RWPE2 (cell line): ENCODE measurements at regions not wholly inside any gene's neighbourhood (a gene's known extent, or its start where the extent isn't known, plus 50 kb on each side); places are given as distances from the start of the nearest gene placed in this dataset.

Experiments
- ATAC-seq: fragments of 200-7000 bp; cut with Tn5 transposase; 3 replicates; pipeline ENCODE4 v1.9.1; 2021; ENCODE audit warnings: low read depth
- DNase-seq: peaks from one replicate; pipeline ENCODE4 v3.0.0-alpha.2; 2020; ENCODE audit warnings: low spot score
- H3K27ac ChIP-seq: fragments of 450-650 bp; 2 replicates; pipeline ENCODE4 v1.5.1; 2017; ENCODE audit warnings: mild to moderate bottlenecking; ENCODE audit not compliant: poor library complexity, severe bottlenecking
- H3K27me3 ChIP-seq: fragments of 250-450 bp; sonication (Bioruptor Pico); 2 replicates; pipeline ENCODE4 v1.5.1; 2021; ENCODE audit warnings: mild to moderate bottlenecking, moderate library complexity; ENCODE audit not compliant: insufficient read depth, poor library complexity, severe bottlenecking
- H3K36me3 ChIP-seq: fragments of 250-450 bp; sonication (Bioruptor Pico); 2 replicates; pipeline ENCODE4 v1.5.1; 2020; ENCODE audit warnings: low read depth, mild to moderate bottlenecking, moderate library complexity
- H3K4me1 ChIP-seq: fragments of 250-450 bp; sonication (Bioruptor Pico); 2 replicates; pipeline ENCODE4 v1.5.1; 2021; ENCODE audit warnings: mild to moderate bottlenecking, moderate library complexity; ENCODE audit not compliant: insufficient read depth, poor library complexity, severe bottlenecking
- H3K4me3 ChIP-seq: fragments of 250-450 bp; sonication (Bioruptor Pico); 2 replicates; pipeline ENCODE4 v1.5.1; 2021; ENCODE audit warnings: mild to moderate bottlenecking, moderate library complexity; ENCODE audit not compliant: severe bottlenecking
- H3K9me3 ChIP-seq: fragments of 250-450 bp; sonication (Bioruptor Pico); 2 replicates; pipeline ENCODE4 v1.5.1; 2021; ENCODE audit warnings: mild to moderate bottlenecking, moderate library complexity; ENCODE audit not compliant: severe bottlenecking
- CTCF ChIP-seq: fragments of 450-650 bp; IDR thresholded peaks from one replicate; pipeline ENCODE4 v1.5.1; 2017; ENCODE audit warnings: mild to moderate bottlenecking, moderate library complexity; ENCODE audit not compliant: poor library complexity, severe bottlenecking

GRCh38 chr3:88657459-88657858, 450.0 kb upstream of the EPHA3 start:
- Histone ChIP-seq H3K4me3 (no peak overlapping the region), H3K36me3 (no peaks in the 10 kb centered on the region), H3K9me3 (no peaks in the 10 kb centered on the region), H3K27me3 (no peaks in the 10 kb centered on the region), H3K4me1 (no peaks in the 10 kb centered on the region), H3K27ac (no peak overlapping the region)
- TF ChIP-seq CTCF = no peak
- ATAC-seq (no peak), DNase-seq (no peak)

- no peaks in the 10 kb centered on the region for H3K36me3 ChIP-seq
- no peak for TF ChIP-seq CTCF
- no peaks in the 10 kb centered on the region for H3K4me1 ChIP-seq
- no peak overlapping the region for H3K4me3 ChIP-seq
- no peak overlapping the region for H3K27ac ChIP-seq
- no peak for DNase-seq
- H3K27me3 ChIP-seq = no peaks in the 10 kb centered on the region
- ATAC-seq = no peak
- no peaks in the 10 kb centered on the region for H3K9me3 ChIP-seq
Measured at GRCh38 chr3:88661433-88661824, 446.0 kb upstream of the EPHA3 start.

- ATAC-seq = no peak
- Histone ChIP-seq H3K36me3 (no peaks in the 10 kb centered on the region), H3K4me1 (no peaks in the 10 kb centered on the region), H3K27ac (no peak overlapping the region), H3K4me3 (no peak overlapping the region), H3K27me3 (no peaks in the 10 kb centered on the region), H3K9me3 (no peaks in the 10 kb centered on the region)
- TF ChIP-seq CTCF = no peak
- no peak for DNase-seq
Measured at GRCh38 chr3:88668180-88668579, 439.2 kb upstream of the EPHA3 start.

- Histone ChIP-seq H3K36me3 (no peaks in the 10 kb centered on the region), H3K9me3 (no peaks in the 10 kb centered on the region), H3K27ac (no peak overlapping the region), H3K4me3 (no peak overlapping the region), H3K4me1 (no peaks in the 10 kb centered on the region), H3K27me3 (no peaks in the 10 kb centered on the region)
- no peak for TF ChIP-seq CTCF
- ATAC-seq (no peak), DNase-seq (no peak)
Measured at GRCh38 chr3:88671573-88671972, 435.8 kb upstream of the EPHA3 start.

- TF ChIP-seq CTCF = no peak
- H3K4me1 ChIP-seq = peaks cover 4% of the 10 kb centered on the region
- no peaks in the 10 kb centered on the region for H3K9me3 ChIP-seq
- no peak overlapping the region for H3K27ac ChIP-seq
- no peaks in the 10 kb centered on the region for H3K27me3 ChIP-seq
- H3K36me3 ChIP-seq = no peaks in the 10 kb centered on the region
- DNase-seq (no peak), ATAC-seq (no peak)
- no peak overlapping the region for H3K4me3 ChIP-seq
Measured at GRCh38 chr3:88677298-88677697, 430.1 kb upstream of the EPHA3 start.
